ENCODE measurements at regions not wholly inside any gene's neighbourhood (a gene's known extent, or its start where the extent isn't known, plus 50 kb on each side); places are given as distances from the start of the nearest gene placed in this dataset.
"Not testable (repeated sequence)": the region's sequence is repeated elsewhere in the genome, so short reads cannot be mapped to it uniquely, and the experiment has no call there.

DNA sequence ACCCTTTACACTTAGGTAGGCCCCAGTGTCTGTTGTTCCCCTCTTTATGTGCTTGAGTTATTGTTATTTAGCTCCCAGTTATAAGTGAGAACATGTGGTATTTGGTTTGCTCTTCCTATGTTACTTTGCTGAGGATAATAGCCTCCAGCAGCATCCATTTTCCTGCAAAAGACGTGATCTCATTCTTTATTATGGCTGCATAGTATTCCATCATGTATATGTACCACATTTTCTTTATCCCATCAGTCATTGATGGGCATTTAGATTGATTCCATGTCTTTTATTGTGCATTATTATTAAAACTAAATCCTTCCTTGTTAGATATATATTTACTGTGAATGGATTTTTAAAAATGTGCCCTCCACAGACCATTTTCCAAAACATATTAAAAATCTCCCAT lies 1137.3 kb upstream of the ADGRB3 start:
- Histone ChIP-seq H3K4me1 (ENCODE audit: low read length) (no peaks in the 10 kb centered on the region), H3K27me3 (ENCODE audit: low read depth, low read length) (no peaks in the 10 kb centered on the region)

DNA sequence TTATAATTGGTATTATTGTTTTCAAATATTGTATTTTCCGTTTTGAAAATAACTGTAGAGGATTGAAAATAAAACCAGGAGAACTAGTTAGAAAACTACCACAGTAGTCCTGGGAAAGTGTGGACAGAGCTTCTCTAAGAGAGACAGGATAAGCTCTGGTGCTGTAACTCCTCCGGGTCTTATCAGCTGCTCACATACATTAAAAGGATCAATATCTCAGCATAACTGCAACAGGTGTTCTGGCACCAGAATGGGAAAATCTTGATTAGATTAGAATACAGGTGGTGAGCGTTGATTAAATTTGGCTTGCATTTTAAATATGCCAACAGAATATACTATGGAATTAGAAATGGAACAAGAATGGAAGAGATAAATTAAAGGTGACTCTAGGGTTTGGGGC lies 1138.9 kb upstream of the ADGRB3 start:
- no peaks in the 10 kb centered on the region for H3K9me3 ChIP-seq (ENCODE audit: insufficient read depth, low read length)
- H3K79me2 ChIP-seq (ENCODE audit: low read length), result no peaks in the 10 kb centered on the region
- no peak overlapping the region for H3K27ac ChIP-seq (ENCODE audit: low read length)
- no peak overlapping the region for H2AFZ ChIP-seq (ENCODE audit: low read depth, low read length)
- H3K9ac ChIP-seq (ENCODE audit: low read length), result no peak overlapping the region
- H3K4me1 ChIP-seq (ENCODE audit: low read length), result no peaks in the 10 kb centered on the region
- no peaks in the 10 kb centered on the region for H3K36me3 ChIP-seq (replicated peaks; ENCODE audit: low read depth, low read length)
- no peak overlapping the region for H3K4me2 ChIP-seq (ENCODE audit: low read length)
- H3K4me3 ChIP-seq (ENCODE audit: low read length), result no peak overlapping the region
- H4K20me1 ChIP-seq (ENCODE audit: insufficient read depth, low read length), result no peaks in the 10 kb centered on the region
- TF ChIP-seq EZH2phosphoT487 (IDR thresholded peaks at IDR 0.05; ENCODE audit: low read depth) (no peak), CTCF (IDR thresholded peaks at IDR 0.05; ENCODE audit: low read depth, low read length) (no peak)
- no peaks in the 10 kb centered on the region for H3K27me3 ChIP-seq (ENCODE audit: low read depth, low read length)

More for the DNA sequence above, 1137.3 kb upstream of the ADGRB3 start:
- H3K9me3 ChIP-seq (ENCODE audit: insufficient read depth, low read length), result no peaks in the 10 kb centered on the region
- no peaks in the 10 kb centered on the region for H4K20me1 ChIP-seq (ENCODE audit: insufficient read depth, low read length)
- no peaks in the 10 kb centered on the region for H3K79me2 ChIP-seq (ENCODE audit: low read length)
- no peak overlapping the region for H2AFZ ChIP-seq (ENCODE audit: low read depth, low read length)
- no peak overlapping the region for H3K9ac ChIP-seq (ENCODE audit: low read length)
- TF ChIP-seq EZH2phosphoT487 (IDR thresholded peaks at IDR 0.05; ENCODE audit: low read depth) (no peak), CTCF (IDR thresholded peaks at IDR 0.05; ENCODE audit: low read depth, low read length) (no peak)
- H3K4me2 ChIP-seq (ENCODE audit: low read length), result no peak overlapping the region
- H3K4me3 ChIP-seq (ENCODE audit: low read length), result no peak overlapping the region
- H3K36me3 ChIP-seq (replicated peaks; ENCODE audit: low read depth, low read length), result no peaks in the 10 kb centered on the region
- no peak overlapping the region for H3K27ac ChIP-seq (ENCODE audit: low read length)

- Histone ChIP-seq H3K27me3 (ENCODE audit: low read depth, low read length) (no peaks in the 10 kb centered on the region), H3K4me2 (ENCODE audit: low read length) (no peak overlapping the region), H3K27ac (ENCODE audit: low read length) (no peak overlapping the region), H2AFZ (ENCODE audit: low read depth, low read length) (no peak overlapping the region), H3K79me2 (ENCODE audit: low read length) (no peaks in the 10 kb centered on the region), H3K9me3 (ENCODE audit: insufficient read depth, low read length) (no peaks in the 10 kb centered on the region), H4K20me1 (ENCODE audit: insufficient read depth, low read length) (no peaks in the 10 kb centered on the region), H3K4me3 (ENCODE audit: low read length) (no peak overlapping the region), H3K9ac (ENCODE audit: low read length) (no peak overlapping the region), H3K36me3 (replicated peaks; ENCODE audit: low read depth, low read length) (no peaks in the 10 kb centered on the region), H3K4me1 (ENCODE audit: low read length) (no peaks in the 10 kb centered on the region)
- no peak for TF ChIP-seq EZH2phosphoT487 (IDR thresholded peaks at IDR 0.05; ENCODE audit: low read depth)
These were observed 1141.4 kb upstream of the ADGRB3 start for GRCh38 chr6:67493682-67494081.

DNA sequence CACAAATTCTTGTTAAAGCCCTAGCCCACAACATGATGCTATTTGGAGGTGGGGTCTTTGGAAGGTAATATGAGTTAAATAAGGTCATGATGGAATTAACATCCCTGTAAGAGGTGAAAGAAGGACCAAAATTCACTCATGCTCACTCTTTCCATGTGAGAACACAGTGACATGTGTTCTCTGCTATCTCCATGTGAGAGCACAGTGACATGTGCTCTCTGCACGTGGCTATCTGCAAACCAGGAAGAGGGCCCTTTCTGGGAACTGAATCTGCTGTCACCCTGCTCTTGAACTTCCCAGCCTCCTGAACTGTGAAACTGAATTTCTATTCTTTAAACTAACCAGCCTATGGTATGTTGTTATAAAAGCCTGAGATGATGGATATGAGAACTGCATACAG lies 1159.4 kb upstream of the ADGRB3 start:
- TF ChIP-seq CTCF (IDR thresholded peaks at IDR 0.05; ENCODE audit: low read depth, low read length) (no peak), EZH2phosphoT487 (IDR thresholded peaks at IDR 0.05; ENCODE audit: low read depth) (no peak)
- Histone ChIP-seq H4K20me1 (ENCODE audit: insufficient read depth, low read length) (no peaks in the 10 kb centered on the region), H3K27ac (ENCODE audit: low read length) (no peak overlapping the region), H3K4me2 (ENCODE audit: low read length) (no peak overlapping the region), H2AFZ (ENCODE audit: low read depth, low read length) (no peak overlapping the region), H3K9me3 (ENCODE audit: insufficient read depth, low read length) (no peaks in the 10 kb centered on the region), H3K4me3 (ENCODE audit: low read length) (no peak overlapping the region), H3K9ac (ENCODE audit: low read length) (no peak overlapping the region), H3K36me3 (replicated peaks; ENCODE audit: low read depth, low read length) (no peaks in the 10 kb centered on the region), H3K4me1 (ENCODE audit: low read length) (no peaks in the 10 kb centered on the region), H3K79me2 (ENCODE audit: low read length) (no peaks in the 10 kb centered on the region), H3K27me3 (ENCODE audit: low read depth, low read length) (no peaks in the 10 kb centered on the region)

- no peak for TF ChIP-seq CTCF (IDR thresholded peaks at IDR 0.05; ENCODE audit: low read depth, low read length)
- no peak for TF ChIP-seq EZH2phosphoT487 (IDR thresholded peaks at IDR 0.05; ENCODE audit: low read depth)
- no peaks in the 10 kb centered on the region for H4K20me1 ChIP-seq (ENCODE audit: insufficient read depth, low read length)
- H3K4me2 ChIP-seq (ENCODE audit: low read length), result no peak overlapping the region
- no peaks in the 10 kb centered on the region for H3K4me1 ChIP-seq (ENCODE audit: low read length)
- no peak overlapping the region for H2AFZ ChIP-seq (ENCODE audit: low read depth, low read length)
- no peak overlapping the region for H3K9ac ChIP-seq (ENCODE audit: low read length)
- no peaks in the 10 kb centered on the region for H3K9me3 ChIP-seq (ENCODE audit: insufficient read depth, low read length)
- no peaks in the 10 kb centered on the region for H3K27me3 ChIP-seq (ENCODE audit: low read depth, low read length)
- no peaks in the 10 kb centered on the region for H3K36me3 ChIP-seq (replicated peaks; ENCODE audit: low read depth, low read length)
- no peaks in the 10 kb centered on the region for H3K79me2 ChIP-seq (ENCODE audit: low read length)
- H3K27ac ChIP-seq (ENCODE audit: low read length), result no peak overlapping the region
- no peak overlapping the region for H3K4me3 ChIP-seq (ENCODE audit: low read length)
These were observed 1167.7 kb upstream of the ADGRB3 start for GRCh38 chr6:67467341-67467740.

GRCh38 chr6:67462725-67463124 lies 1172.4 kb upstream of the ADGRB3 start:
- not testable (repeated sequence) for H3K79me2 ChIP-seq (ENCODE audit: low read length); H3K36me3 ChIP-seq (replicated peaks; ENCODE audit: low read depth, low read length); H3K27me3 ChIP-seq (ENCODE audit: low read depth, low read length); H3K27ac ChIP-seq (ENCODE audit: low read length); H3K4me2 ChIP-seq (ENCODE audit: low read length); H3K9me3 ChIP-seq (ENCODE audit: insufficient read depth, low read length); H3K4me1 ChIP-seq (ENCODE audit: low read length); H4K20me1 ChIP-seq (ENCODE audit: insufficient read depth, low read length); H3K4me3 ChIP-seq (ENCODE audit: low read length); H2AFZ ChIP-seq (ENCODE audit: low read depth, low read length); H3K9ac ChIP-seq (ENCODE audit: low read length)
